Mesenchymal stem cell (in vitro differentiated cells and primary cell): ENCODE measurements at regions not wholly inside any gene's neighbourhood (a gene's known extent, or its start where the extent isn't known, plus 50 kb on each side); places are given as distances from the start of the nearest gene placed in this dataset.

Source experiments
- DNase-seq: peaks from one replicate; pipeline ENCODE4 v3.0.0-alpha.2; 2013
- H2AFZ ChIP-seq: one replicate; pipeline ENCODE4 v1.6.1; 2013; ENCODE audit warnings: low read depth, mild to moderate bottlenecking, control low read depth, inconsistent platforms, low read length, moderate library complexity
- H2AK5ac ChIP-seq: 2 replicates; pipeline ENCODE4 v1.6.1; 2013; ENCODE audit warnings: low read length, moderate library complexity, mild to moderate bottlenecking, inconsistent platforms; ENCODE audit not compliant: severe bottlenecking
- H2BK120ac ChIP-seq: one replicate; pipeline ENCODE4 v1.6.1; 2013; ENCODE audit warnings: low read depth, mild to moderate bottlenecking, inconsistent platforms, low read length, moderate library complexity
- H2BK12ac ChIP-seq, 2 experiments: one replicate each; pipeline ENCODE4 v1.6.1; 2013; ENCODE audit warnings: inconsistent platforms in 2 of 2, low read length in 2 of 2, mild to moderate bottlenecking in 2 of 2, moderate library complexity in 2 of 2, control low read depth in 1 of 2
- H2BK15ac ChIP-seq: one replicate; pipeline ENCODE4 v1.6.1; 2013; ENCODE audit warnings: mild to moderate bottlenecking, low read depth, inconsistent platforms; ENCODE audit not compliant: poor library complexity, severe bottlenecking
- H2BK5ac ChIP-seq: 2 replicates; pipeline ENCODE4 v1.6.1; 2013; ENCODE audit warnings: low read depth, mild to moderate bottlenecking, low read length, control low read depth, inconsistent platforms; ENCODE audit not compliant: poor library complexity, severe bottlenecking
- H3K14ac ChIP-seq, 2 experiments: one replicate each; pipeline ENCODE4 v1.6.1; 2013; ENCODE audit warnings: inconsistent platforms in 2 of 2, low read length in 2 of 2, control low read depth in 1 of 2, mild to moderate bottlenecking in 1 of 2, moderate library complexity in 1 of 2
- H3K18ac ChIP-seq, 2 experiments: one replicate each; pipeline ENCODE4 v1.6.1; 2013; ENCODE audit warnings: inconsistent platforms in 2 of 2, low read length in 2 of 2, control low read depth in 1 of 2, low read depth in 1 of 2, mild to moderate bottlenecking in 1 of 2
- H3K23ac ChIP-seq, 2 experiments: one replicate each; pipeline ENCODE4 v1.6.1; 2013; ENCODE audit warnings: inconsistent platforms in 2 of 2, low read length in 2 of 2, mild to moderate bottlenecking in 2 of 2, moderate library complexity in 2 of 2, control low read depth in 1 of 2
- H3K27ac ChIP-seq: 2 replicates; pipeline ENCODE4 v1.5.1; 2013; ENCODE audit warnings: mild to moderate bottlenecking, moderate library complexity, low read length, control low read depth, inconsistent platforms; ENCODE audit not compliant: poor library complexity, severe bottlenecking
- H3K27me3 ChIP-seq, 2 experiments: 2 replicates each; pipeline versions ENCODE4 v1.6.1 to v1.7.0; 2013; ENCODE audit warnings: low read length in 2 of 2, mild to moderate bottlenecking in 2 of 2, moderate library complexity in 2 of 2, control low read depth in 1 of 2, inconsistent platforms in 1 of 2; ENCODE audit not compliant: control insufficient read depth in 1 of 2, insufficient read depth in 1 of 2
- H3K36me3 ChIP-seq, 2 experiments: 2 replicates each; pipeline versions ENCODE4 v1.6.1 to v1.7.0; 2013; ENCODE audit warnings: low read length in 2 of 2, control low read depth in 1 of 2, inconsistent platforms in 1 of 2, low read depth in 1 of 2, mild to moderate bottlenecking in 1 of 2; ENCODE audit not compliant: insufficient read depth in 2 of 2, control insufficient read depth in 1 of 2
- H3K4ac ChIP-seq, 2 experiments: one replicate each; pipeline ENCODE4 v1.6.1; 2013; ENCODE audit warnings: inconsistent platforms in 2 of 2, low read length in 2 of 2, mild to moderate bottlenecking in 2 of 2, moderate library complexity in 2 of 2, control low read depth in 1 of 2, low read depth in 1 of 2
- H3K4me1 ChIP-seq: 2 replicates; pipeline ENCODE4 v1.6.1; 2013; ENCODE audit warnings: low read depth, low read length, control low read depth; ENCODE audit not compliant: control insufficient read depth, insufficient read depth
- H3K4me2 ChIP-seq: 2 replicates; pipeline ENCODE4 v1.6.1; 2013; ENCODE audit warnings: low read length, mild to moderate bottlenecking, inconsistent platforms; ENCODE audit not compliant: poor library complexity, severe bottlenecking
- H3K4me3 ChIP-seq, 2 experiments: 2 replicates each; pipeline versions ENCODE4 v1.5.1 to v1.7.0; 2013; ENCODE audit warnings: low read length in 2 of 2, mild to moderate bottlenecking in 2 of 2, control low read depth in 1 of 2, low read depth in 1 of 2; ENCODE audit not compliant: insufficient read depth in 1 of 2
- H3K79me1 ChIP-seq: replicated peaks from 2 replicates; pipeline ENCODE4 v1.6.1; 2013; ENCODE audit warnings: mild to moderate bottlenecking, control low read depth, low read length, inconsistent platforms; ENCODE audit not compliant: poor library complexity, severe bottlenecking
- H3K9ac ChIP-seq: 2 replicates; pipeline ENCODE4 v1.7.0; 2013; ENCODE audit warnings: mild to moderate bottlenecking, low read length, moderate library complexity
- H3K9me3 ChIP-seq: 2 replicates; pipeline ENCODE4 v1.7.0; 2013; ENCODE audit warnings: mild to moderate bottlenecking, low read length; ENCODE audit not compliant: control insufficient read depth
- H4K8ac ChIP-seq: one replicate; pipeline ENCODE4 v1.6.1; 2013; ENCODE audit warnings: inconsistent platforms, mild to moderate bottlenecking, low read length, moderate library complexity
- H4K91ac ChIP-seq: one replicate; pipeline ENCODE4 v1.6.1; 2013; ENCODE audit warnings: mild to moderate bottlenecking, low read length, inconsistent platforms
- WGBS: methylation state at CpG from one replicate; pipeline ENCODE4 v1.1.7; 2013; ENCODE audit warnings: mixed read lengths; 5-methylcytosine and 5-hydroxymethylcytosine counted together

DNA sequence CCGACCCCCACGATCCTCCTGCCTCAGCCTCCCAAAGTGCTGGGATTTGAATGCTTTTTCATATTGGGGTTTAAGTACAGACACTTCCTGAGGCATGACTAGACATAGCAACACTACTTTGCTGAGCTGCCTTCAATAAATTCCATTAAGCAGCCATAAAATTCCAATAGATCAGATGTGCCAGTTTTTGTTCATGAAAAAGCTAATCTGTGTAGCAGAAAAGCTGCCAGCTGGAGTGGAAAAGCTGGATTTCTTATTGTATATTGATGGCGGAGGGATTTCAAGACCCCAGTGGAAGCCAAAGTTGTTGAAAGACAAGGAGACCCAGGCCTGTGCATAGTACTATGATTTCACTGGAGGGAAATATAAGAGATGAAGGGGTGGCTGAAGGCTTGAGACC, 209.0 kb upstream of the NUDT4 start:
- H3K36me3 ChIP-seq = no peaks in the 10 kb centered on the region
- no peaks in the 10 kb centered on the region for H3K9me3 ChIP-seq
- H3K14ac ChIP-seq = no peak overlapping the region
- no peaks in the 10 kb centered on the region for H3K27me3 ChIP-seq
- no peak overlapping the region for H3K9ac ChIP-seq
- no peak overlapping the region for H2BK15ac ChIP-seq
- H3K27ac ChIP-seq = no peak overlapping the region
- no peaks in the 10 kb centered on the region for H3K79me1 ChIP-seq
- H2BK12ac ChIP-seq = no peak overlapping the region
- 99% methylated on average over 3 of the region's 3 CpGs for WGBS
- H2BK120ac ChIP-seq = no peak overlapping the region
- H3K23ac ChIP-seq = no peak overlapping the region
- H2BK5ac ChIP-seq = no peak overlapping the region
- no peak overlapping the region for H3K4me2 ChIP-seq
- no peak overlapping the region for H2AFZ ChIP-seq
- H3K4me1 ChIP-seq = no peaks in the 10 kb centered on the region
- peak overlapping the region in 1 of 2 experiments; percentile 54 for H3K18ac ChIP-seq
- no peak overlapping the region for H4K91ac ChIP-seq
- H4K8ac ChIP-seq = no peak overlapping the region
- H3K4me3 ChIP-seq = no peak overlapping the region
- no peak overlapping the region for H3K4ac ChIP-seq
- H2AK5ac ChIP-seq = no peak overlapping the region
- no peak for DNase-seq

DNA sequence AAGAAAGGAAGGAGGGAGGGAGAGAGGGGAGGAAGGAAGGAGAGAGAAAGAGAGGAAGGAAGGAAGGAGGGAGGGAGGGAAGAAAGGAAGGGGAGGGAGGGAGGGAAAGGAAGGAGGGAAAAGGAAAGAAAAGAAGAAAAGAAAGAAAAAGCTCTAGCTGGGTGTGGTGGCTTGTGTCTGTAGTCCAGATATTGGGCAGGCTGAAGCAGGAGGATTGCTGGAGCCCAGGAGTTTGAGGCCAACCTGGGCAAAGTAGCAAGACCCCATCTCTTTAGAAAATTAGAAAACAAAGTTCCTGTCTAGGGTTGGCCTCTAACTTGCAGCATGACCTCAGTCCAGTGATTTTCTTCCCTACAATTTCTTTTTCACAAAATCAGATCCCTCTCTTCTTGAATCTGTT, 208.2 kb upstream of the NUDT4 start:
- Histone ChIP-seq H3K79me1 (no peaks in the 10 kb centered on the region), H3K4me1 (no peaks in the 10 kb centered on the region), H2BK12ac (no peak overlapping the region), H2AK5ac (no peak overlapping the region), H3K27me3 (no peaks in the 10 kb centered on the region), H2BK120ac (no peak overlapping the region), H3K4ac (no peak overlapping the region), H3K4me2 (no peak overlapping the region), H3K4me3 (no peak overlapping the region), H4K91ac (no peak overlapping the region), H3K14ac (no peak overlapping the region), H2AFZ (no peak overlapping the region), H3K27ac (no peak overlapping the region), H3K23ac (no peak overlapping the region), H2BK15ac (no peak overlapping the region), H4K8ac (no peak overlapping the region), H3K36me3 (no peaks in the 10 kb centered on the region), H3K18ac (no peak overlapping the region), H2BK5ac (no peak overlapping the region), H3K9ac (no peak overlapping the region), H3K9me3 (no peaks in the 10 kb centered on the region)
- DNase-seq = no peak

DNA sequence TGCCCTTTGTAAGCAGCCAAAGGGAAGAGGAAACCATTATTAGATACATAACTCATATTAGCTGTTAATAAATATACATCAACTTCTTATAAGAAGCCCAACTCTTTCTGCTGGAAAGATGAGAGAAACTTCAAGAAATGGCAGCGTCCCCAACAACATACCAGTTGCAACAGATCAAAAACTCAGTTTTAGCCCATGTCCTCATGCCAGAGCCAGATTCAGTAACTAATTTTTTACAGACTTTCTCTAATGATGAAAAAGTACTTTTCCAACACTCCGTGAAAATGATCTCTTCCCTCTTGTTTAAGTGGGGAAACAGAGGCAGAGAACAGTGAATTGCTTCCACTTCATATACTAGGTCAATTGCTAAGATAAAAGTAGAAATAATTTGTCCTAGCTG, 206.8 kb upstream of the NUDT4 start:
- H2BK5ac ChIP-seq = no peak overlapping the region
- peak overlapping the region; percentile 34 for H2BK120ac ChIP-seq
- H4K91ac ChIP-seq = no peak overlapping the region
- H3K9me3 ChIP-seq = no peaks in the 10 kb centered on the region
- no peaks in the 10 kb centered on the region for H3K27me3 ChIP-seq
- no peak overlapping the region for H3K27ac ChIP-seq
- H2AFZ ChIP-seq = no peak overlapping the region
- H3K14ac ChIP-seq = no peak overlapping the region
- H3K79me1 ChIP-seq = no peaks in the 10 kb centered on the region
- H3K18ac ChIP-seq = no peak overlapping the region
- H3K9ac ChIP-seq = no peak overlapping the region
- 93% methylated on average over 2 of the region's 2 CpGs for WGBS
- no peak overlapping the region for H3K4me2 ChIP-seq
- no peaks in the 10 kb centered on the region for H3K4me1 ChIP-seq
- DNase-seq = no peak
- no peak overlapping the region for H3K4ac ChIP-seq
- H3K36me3 ChIP-seq = no peaks in the 10 kb centered on the region
- no peak overlapping the region for H2AK5ac ChIP-seq
- no peak overlapping the region for H4K8ac ChIP-seq
- no peak overlapping the region for H2BK15ac ChIP-seq
- H3K4me3 ChIP-seq = no peak overlapping the region
- H2BK12ac ChIP-seq = no peak overlapping the region
- H3K23ac ChIP-seq = no peak overlapping the region

DNA sequence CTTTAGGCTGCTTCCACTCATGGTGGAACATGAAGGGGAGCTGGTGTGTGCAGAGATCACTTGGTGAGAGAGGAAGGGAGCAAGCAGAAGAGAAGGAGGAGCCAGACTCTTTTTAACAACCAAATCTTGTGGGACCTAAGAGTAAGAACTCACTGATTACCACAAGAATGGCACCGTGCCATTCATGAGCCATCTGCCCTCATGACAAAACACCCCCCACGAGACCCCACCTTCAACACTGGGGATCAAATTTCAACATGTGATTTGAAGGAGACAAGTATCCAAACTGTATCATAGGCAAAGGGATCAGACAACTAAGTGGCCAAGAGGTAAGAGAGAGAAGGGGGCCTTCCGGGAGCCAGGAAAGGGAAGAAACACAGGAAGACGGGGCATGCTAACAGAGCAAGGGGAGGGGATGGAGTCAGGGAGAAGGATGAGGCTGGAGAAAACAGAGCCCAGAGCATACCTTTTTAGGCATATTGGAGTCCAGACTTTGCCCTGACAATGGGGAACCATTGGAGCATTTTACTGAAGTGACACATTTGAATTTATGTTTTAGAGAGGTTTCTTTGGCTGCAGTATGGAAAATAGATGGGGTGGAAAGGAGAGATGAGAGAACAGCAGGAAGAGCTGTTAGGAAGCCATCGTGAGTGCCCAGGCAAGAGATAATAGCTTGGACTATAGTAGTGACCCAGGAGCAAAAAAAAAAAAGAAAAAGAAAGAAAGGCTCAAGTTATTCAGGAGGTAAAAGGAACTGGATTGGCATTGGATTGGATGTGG, 204.4 kb upstream of the NUDT4 start:
- no peak overlapping the region for H3K23ac ChIP-seq
- no peak overlapping the region for H3K27ac ChIP-seq
- no peak overlapping the region for H2AK5ac ChIP-seq
- no peak overlapping the region for H2BK120ac ChIP-seq
- 96% methylated on average over 4 of the region's 5 CpGs for WGBS
- H2AFZ ChIP-seq = no peak overlapping the region
- no peaks in the 10 kb centered on the region for H3K79me1 ChIP-seq
- peak overlapping the region; percentile 6 to 97 for H2BK12ac ChIP-seq
- peak overlapping the region; percentile 70 to 72 for H3K18ac ChIP-seq
- no peak overlapping the region for H4K91ac ChIP-seq
- no peaks in the 10 kb centered on the region for H3K4me1 ChIP-seq
- no peak overlapping the region for H2BK5ac ChIP-seq
- peak overlapping the region; percentile 14 for H3K9ac ChIP-seq
- H3K14ac ChIP-seq = peak overlapping the region in 1 of 2 experiments; percentile 62
- H3K36me3 ChIP-seq = no peaks in the 10 kb centered on the region
- H4K8ac ChIP-seq = no peak overlapping the region
- peak overlapping the region in 1 of 2 experiments; percentile 68 for H3K4ac ChIP-seq
- no peaks in the 10 kb centered on the region for H3K9me3 ChIP-seq
- no peak overlapping the region for H3K4me2 ChIP-seq
- no peak for DNase-seq
- no peak overlapping the region for H2BK15ac ChIP-seq
- no peaks in the 10 kb centered on the region for H3K27me3 ChIP-seq
- no peak overlapping the region for H3K4me3 ChIP-seq
